ENCODE measurements at regions not wholly inside any gene's neighbourhood (a gene's known extent, or its start where the extent isn't known, plus 50 kb on each side); places are given as distances from the start of the nearest gene placed in this dataset.

- Histone ChIP-seq H4K20me1 (ENCODE audit: insufficient read depth, low read length) (no peaks in the 10 kb centered on the region), H3K4me3 (ENCODE audit: low read depth, low read length, poor library complexity, severe bottlenecking) (no peak overlapping the region), H3K4me2 (ENCODE audit: low read length) (no peak overlapping the region), H3K27ac (ENCODE audit: low read depth, low read length, poor library complexity, severe bottlenecking) (no peak overlapping the region), H3K4me1 (ENCODE audit: insufficient read depth, low read length, poor library complexity, severe bottlenecking) (no peaks in the 10 kb centered on the region), H3K9me3 (ENCODE audit: low read length) (no peaks in the 10 kb centered on the region), H3K36me3 (ENCODE audit: insufficient read depth, low read length) (no peaks in the 10 kb centered on the region), H2AFZ (ENCODE audit: low read length) (no peak overlapping the region), H3K9me2 (ENCODE audit: insufficient read depth, low read length) (no peaks in the 10 kb centered on the region), H3K79me2 (ENCODE audit: insufficient read depth, low read depth, low read length) (no peaks in the 10 kb centered on the region)
- intact Hi-C loops (cut with micrococcal nuclease; ENCODE audit: unreplicated experiment): no loop called here
- POLR2A ChIA-PET: no interaction called here
- no TSS peak for BruUV-seq (replicated peaks)
- CTCF ChIA-PET (ENCODE audit: unreplicated experiment): no interaction called here
- no peak for DNase-seq (ENCODE audit: low spot score)
- TF ChIP-seq CTCF (conservative IDR thresholded peaks at IDR 0.05; ENCODE audit: low read length): no peak
- TF ChIP-seq EZH2phosphoT487 (IDR thresholded peaks at IDR 0.05; ENCODE audit: borderline replicate concordance, low read depth, low read length): no peak
These were observed 74.5 kb downstream of the CTSL start for GRCh38 chr9:87800456-87800855.

- intact Hi-C loops (cut with micrococcal nuclease; ENCODE audit: unreplicated experiment): no loop called here
- Histone ChIP-seq H3K4me3 (ENCODE audit: low read depth, low read length, poor library complexity, severe bottlenecking) (no peak overlapping the region), H3K27ac (ENCODE audit: low read depth, low read length, poor library complexity, severe bottlenecking) (no peak overlapping the region), H3K4me1 (ENCODE audit: insufficient read depth, low read length, poor library complexity, severe bottlenecking) (no peaks in the 10 kb centered on the region), H3K9me3 (ENCODE audit: low read length) (no peaks in the 10 kb centered on the region), H4K20me1 (ENCODE audit: insufficient read depth, low read length) (no peaks in the 10 kb centered on the region), H3K79me2 (ENCODE audit: insufficient read depth, low read depth, low read length) (no peaks in the 10 kb centered on the region), H3K9me2 (ENCODE audit: insufficient read depth, low read length) (no peaks in the 10 kb centered on the region), H2AFZ (ENCODE audit: low read length) (no peak overlapping the region), H3K4me2 (ENCODE audit: low read length) (no peak overlapping the region), H3K36me3 (ENCODE audit: insufficient read depth, low read length) (no peaks in the 10 kb centered on the region)
- ChIA-PET POLR2A (no interaction called here), CTCF (ENCODE audit: unreplicated experiment) (no interaction called here)
- no TSS peak for BruUV-seq (replicated peaks)
- DNase-seq (ENCODE audit: low spot score): no peak
- no peak for TF ChIP-seq CTCF (conservative IDR thresholded peaks at IDR 0.05; ENCODE audit: low read length)
- no peak for TF ChIP-seq EZH2phosphoT487 (IDR thresholded peaks at IDR 0.05; ENCODE audit: borderline replicate concordance, low read depth, low read length)
These were observed 75.1 kb downstream of the CTSL start for GRCh38 chr9:87801013-87801412.

GRCh38 chr9:87803166-87803565, 77.2 kb downstream of the CTSL start:
- H3K9me3 ChIP-seq (ENCODE audit: low read length): no peaks in the 10 kb centered on the region
- H3K4me1 ChIP-seq (ENCODE audit: insufficient read depth, low read length, poor library complexity, severe bottlenecking): no peaks in the 10 kb centered on the region
- H3K9me2 ChIP-seq (ENCODE audit: insufficient read depth, low read length): no peaks in the 10 kb centered on the region
- CTCF ChIA-PET (ENCODE audit: unreplicated experiment): no interaction called here
- no peaks in the 10 kb centered on the region for H3K36me3 ChIP-seq (ENCODE audit: insufficient read depth, low read length)
- POLR2A ChIA-PET: no interaction called here
- intact Hi-C loops (cut with micrococcal nuclease; ENCODE audit: unreplicated experiment): no loop called here
- H2AFZ ChIP-seq (ENCODE audit: low read length): no peak overlapping the region
- H3K4me3 ChIP-seq (ENCODE audit: low read depth, low read length, poor library complexity, severe bottlenecking): no peak overlapping the region
- BruUV-seq (replicated peaks): no TSS peak
- no peaks in the 10 kb centered on the region for H3K79me2 ChIP-seq (ENCODE audit: insufficient read depth, low read depth, low read length)
- DNase-seq (ENCODE audit: low spot score): no peak
- H3K27ac ChIP-seq (ENCODE audit: low read depth, low read length, poor library complexity, severe bottlenecking): no peak overlapping the region
- H3K4me2 ChIP-seq (ENCODE audit: low read length): no peak overlapping the region
- TF ChIP-seq CTCF (conservative IDR thresholded peaks at IDR 0.05; ENCODE audit: low read length): no peak
- no peak for TF ChIP-seq EZH2phosphoT487 (IDR thresholded peaks at IDR 0.05; ENCODE audit: borderline replicate concordance, low read depth, low read length)
- H4K20me1 ChIP-seq (ENCODE audit: insufficient read depth, low read length): no peaks in the 10 kb centered on the region
